Endometrium (tissue), 2 donors: ENCODE measurements at regions not wholly inside any gene's neighbourhood (a gene's known extent, or its start where the extent isn't known, plus 50 kb on each side); places are given as distances from the start of the nearest gene placed in this dataset.

Source experiments
- FAIRE-seq: peaks from 2 replicates; lab custom pipeline; 2012; peaks lifted over from hg19 to GRCh38; lab: Jason Lieb, UNC
- donor health status: control.
- donor health status: control.

- FAIRE-seq: no peak
Measured at GRCh38 chr3:3629911-3630310, 169.3 kb upstream of the LRRN1 start.

- FAIRE-seq: no peak
Measured at GRCh38 chr3:3628676-3629328, 170.4 kb upstream of the LRRN1 start.

- FAIRE-seq: no peak
Measured at GRCh38 chr3:3627114-3627513, 172.1 kb upstream of the LRRN1 start.

- no peak for FAIRE-seq
Measured at GRCh38 chr3:3625544-3626271, 173.5 kb upstream of the LRRN1 start.

GRCh38 chr3:3619815-3620214, 179.4 kb upstream of the LRRN1 start:
- no peak for FAIRE-seq

- no peak for FAIRE-seq
Measured at GRCh38 chr3:3618623-3619022, 180.6 kb upstream of the LRRN1 start.

GRCh38 chr3:3615533-3615932, 183.7 kb upstream of the LRRN1 start:
- no peak for FAIRE-seq

- FAIRE-seq: no peak
Measured at GRCh38 chr3:3610581-3611298, 188.5 kb upstream of the LRRN1 start.

- no peak for FAIRE-seq
Measured at GRCh38 chr3:3606321-3606720, 192.9 kb upstream of the LRRN1 start.

- no peak for FAIRE-seq
Measured at GRCh38 chr3:3605226-3605625, 194.0 kb upstream of the LRRN1 start.

- no peak for FAIRE-seq
Measured at GRCh38 chr3:3603351-3603750, 195.9 kb upstream of the LRRN1 start.

GRCh38 chr3:3600665-3601340, 198.4 kb upstream of the LRRN1 start:
- FAIRE-seq: no peak

- no peak for FAIRE-seq
Measured at GRCh38 chr3:3599016-3599415, 200.2 kb upstream of the LRRN1 start.

- no peak for FAIRE-seq
Measured at GRCh38 chr3:3594986-3595385, 204.2 kb upstream of the LRRN1 start.

- FAIRE-seq: no peak
Measured at GRCh38 chr3:3589715-3590130, 209.5 kb upstream of the LRRN1 start.

- FAIRE-seq: no peak
Measured at GRCh38 chr3:3587647-3587972, 211.6 kb upstream of the LRRN1 start.

GRCh38 chr3:3586843-3587646, 212.2 kb upstream of the LRRN1 start:
- no peak for FAIRE-seq

GRCh38 chr3:3586336-3586735, 212.9 kb upstream of the LRRN1 start:
- FAIRE-seq: no peak

GRCh38 chr3:3579658-3580057, 219.6 kb upstream of the LRRN1 start:
- FAIRE-seq: no peak

GRCh38 chr3:3578718-3579117, 220.5 kb upstream of the LRRN1 start:
- no peak for FAIRE-seq

GRCh38 chr3:3577823-3578222, 221.4 kb upstream of the LRRN1 start:
- no peak for FAIRE-seq

GRCh38 chr3:3573341-3573740, 225.9 kb upstream of the LRRN1 start:
- no peak for FAIRE-seq
